Fibroblast of the aortic adventitia (primary cell): ENCODE measurements at regions not wholly inside any gene's neighbourhood (a gene's known extent, or its start where the extent isn't known, plus 50 kb on each side); places are given as distances from the start of the nearest gene placed in this dataset.

Source experiments
- DNase-seq: peaks from one replicate; pipeline ENCODE4 v3.0.0-alpha.2; 2010; ENCODE audit warnings: low read depth
- H3K4me3 ChIP-seq: 2 replicates; pipeline ENCODE4 v1.5.1; 2011; ENCODE audit warnings: low read depth, mild to moderate bottlenecking, control low read depth, low read length, moderate library complexity
- CTCF ChIP-seq: IDR thresholded peaks from 2 replicates; pipeline ENCODE4 v1.5.1; 2011; ENCODE audit warnings: mild to moderate bottlenecking, low read length, control low read depth, inconsistent platforms; ENCODE audit not compliant: insufficient read depth

GRCh38 chr14:44286201-44286600 lies 220.9 kb downstream of the FSCB start:
- no peak for TF ChIP-seq CTCF
- no peak overlapping the region for H3K4me3 ChIP-seq
- DNase-seq: no peak

GRCh38 chr14:44283836-44284235 lies 223.2 kb downstream of the FSCB start:
- DNase-seq: no peak
- no peak overlapping the region for H3K4me3 ChIP-seq
- TF ChIP-seq CTCF: no peak

GRCh38 chr14:44279357-44279756 lies 227.7 kb downstream of the FSCB start:
- DNase-seq: no peak
- TF ChIP-seq CTCF: no peak
- no peak overlapping the region for H3K4me3 ChIP-seq

- no peak for DNase-seq
- H3K4me3 ChIP-seq: no peak overlapping the region
- no peak for TF ChIP-seq CTCF
Observed at GRCh38 chr14:44271637-44272036, 235.4 kb downstream of the FSCB start.

- no peak for TF ChIP-seq CTCF
- H3K4me3 ChIP-seq: no peak overlapping the region
Observed at GRCh38 chr14:44271006-44271405, 236.1 kb downstream of the FSCB start.

GRCh38 chr14:44265246-44265645 lies 241.8 kb downstream of the FSCB start:
- no peak for DNase-seq
- H3K4me3 ChIP-seq: no peak overlapping the region
- no peak for TF ChIP-seq CTCF

More at GRCh38 chr14:44271006-44271405, 236.1 kb downstream of the FSCB start:
- DNase-seq: no peak

- TF ChIP-seq CTCF: no peak
- DNase-seq: no peak
- H3K4me3 ChIP-seq: no peak overlapping the region
Observed at GRCh38 chr14:44215660-44216059, 291.4 kb downstream of the FSCB start.
